ENCODE measurements at regions not wholly inside any gene's neighbourhood (a gene's known extent, or its start where the extent isn't known, plus 50 kb on each side); places are given as distances from the start of the nearest gene placed in this dataset.

- DNase-seq: no peak
These were observed 70.3 kb upstream of the MROH9 start for GRCh38 chr1:170864876-170865538.

- DNase-seq: no peak
These were observed 68.7 kb upstream of the MROH9 start for GRCh38 chr1:170866646-170867045.

GRCh38 chr1:170871868-170872267 is 63.5 kb upstream of the MROH9 start:
- DNase-seq: no peak

- no peak for DNase-seq
These were observed 62.7 kb upstream of the MROH9 start for GRCh38 chr1:170872663-170873062.

- DNase-seq: no peak
These were observed 60.7 kb upstream of the MROH9 start for GRCh38 chr1:170874671-170875070.

GRCh38 chr1:170881268-170882265 is 53.8 kb upstream of the MROH9 start:
- peak; percentile 10 for DNase-seq
